ENCODE measurements at regions not wholly inside any gene's neighbourhood (a gene's known extent, or its start where the extent isn't known, plus 50 kb on each side); places are given as distances from the start of the nearest gene placed in this dataset.
"Not testable (repeated sequence)": the region's sequence is repeated elsewhere in the genome, so short reads cannot be mapped to it uniquely, and the experiment has no call there.

GRCh38 chr2:113386780-113387433, 50.6 kb upstream of the ZNG1B start:
- not testable (repeated sequence) for DNase-seq

GRCh38 chr2:113379621-113380020, 57.9 kb upstream of the ZNG1B start:
- peak; percentile 43 for DNase-seq

GRCh38 chr2:113376913-113377445, 60.5 kb upstream of the ZNG1B start:
- no peak for DNase-seq

- DNase-seq = no peak
These were observed 61.1 kb upstream of the ZNG1B start for GRCh38 chr2:113376253-113376912.

- DNase-seq = not testable (repeated sequence)
These were observed 62.6 kb upstream of the ZNG1B start for GRCh38 chr2:113374857-113375256.

- DNase-seq = not testable (repeated sequence)
These were observed 65.1 kb upstream of the ZNG1B start for GRCh38 chr2:113372258-113372834.

- peak; percentile 89 for DNase-seq
These were observed 66.9 kb upstream of the ZNG1B start for GRCh38 chr2:113370478-113371091.

- DNase-seq = no peak
These were observed 67.5 kb upstream of the ZNG1B start for GRCh38 chr2:113370030-113370429.

- DNase-seq = not testable (repeated sequence)
These were observed 68.9 kb upstream of the ZNG1B start for GRCh38 chr2:113368581-113368980.

- DNase-seq = not testable (repeated sequence)
These were observed 70.7 kb upstream of the ZNG1B start for GRCh38 chr2:113366821-113367220.

GRCh38 chr2:113365791-113366190, 71.7 kb upstream of the ZNG1B start:
- not testable (repeated sequence) for DNase-seq

GRCh38 chr2:113365290-113365689, 72.2 kb upstream of the ZNG1B start:
- DNase-seq = not testable (repeated sequence)

- DNase-seq = no peak
These were observed 76.4 kb upstream of the ZNG1B start for GRCh38 chr2:113361051-113361450.

GRCh38 chr2:113357071-113357470, 78.3 kb upstream of the PAX8 start:
- DNase-seq = no peak

- not testable (repeated sequence) for DNase-seq
These were observed 77.6 kb upstream of the PAX8 start for GRCh38 chr2:113356284-113356683.

- not testable (repeated sequence) for DNase-seq
These were observed 76.8 kb upstream of the PAX8 start for GRCh38 chr2:113355339-113356015.

GRCh38 chr2:113351375-113352355, 72.9 kb upstream of the PAX8 start:
- no peak for DNase-seq

- DNase-seq = not testable (repeated sequence)
These were observed 65.1 kb upstream of the PAX8 start for GRCh38 chr2:113343800-113344199.

- no peak for DNase-seq
These were observed 63.9 kb upstream of the PAX8 start for GRCh38 chr2:113342650-113343049.

GRCh38 chr2:113341870-113342253, 63.1 kb upstream of the PAX8 start:
- not testable (repeated sequence) for DNase-seq

All from tongue (tissue), 1 donor.